ENCODE measurements at regions not wholly inside any gene's neighbourhood (a gene's known extent, or its start where the extent isn't known, plus 50 kb on each side); places are given as distances from the start of the nearest gene placed in this dataset.
A peak's percentile ranks its signal among the peaks of the same experiment; 100 is the strongest.

GRCh38 chr22:46083383-46084350 lies 66.7 kb upstream of the PPARA start:
- peak overlapping the region; percentile 96 to 100 for H3K27ac ChIP-seq (ENCODE audit: low read depth in 2 of 2, low read length in 1 of 2)

GRCh38 chr22:46084376-46084775 lies 66.0 kb upstream of the PPARA start:
- Histone ChIP-seq H3F3A (replicated peaks; ENCODE audit: insufficient read depth) (peaks cover 71% of the 10 kb centered on the region), H3K36me3 (replicated peaks in 1 of 2; ENCODE audit: control insufficient read depth in 1 of 2, insufficient read depth in 2 of 2, low read length in 1 of 2) (peaks cover 58 to 72% of the 10 kb centered on the region in 2 experiments), H3K4me3 (ENCODE audit: low read depth in 2 of 2, low read length in 1 of 2) (peak overlapping the region; percentile 90 to 92), H3K9ac (peak overlapping the region; percentile 100), H3K4me1 (ENCODE audit: control insufficient read depth in 1 of 2, insufficient read depth in 2 of 2, low read depth in 1 of 2, low read length in 1 of 2) (peaks cover 33 to 70% of the 10 kb centered on the region in 2 experiments), H3K4me2 (peak overlapping the region; percentile 99), H3K9me2 (no peaks in the 10 kb centered on the region), H3K9me3 (no peaks in the 10 kb centered on the region), H3K27ac (ENCODE audit: low read depth in 2 of 2, low read length in 1 of 2) (peak overlapping the region; percentile 96 to 100), H3K79me2 (ENCODE audit: insufficient read depth) (peaks cover 100% of the 10 kb centered on the region), H4K20me1 (ENCODE audit: insufficient read depth) (peaks cover 93% of the 10 kb centered on the region), H2AFZ (ENCODE audit: low read depth) (no peak overlapping the region), H3K27me3 (ENCODE audit: insufficient read depth) (no peaks in the 10 kb centered on the region)
- ChIA-PET POLR2A (interaction anchor here (0.6 to 6.3 kb wide), 7 partner anchors 9 to 78 kb away, joined by 3 to 83 read pairs (median 9); no protein-coding TSS in a partner anchor), CTCF (interaction anchor here (1.0 to 3.3 kb wide), 6 partner anchors 9 to 78 kb away, joined by 3 to 15 read pairs (median 4); no protein-coding TSS in a partner anchor)
- no peak for DNase-seq
- TF ChIP-seq MAX (IDR thresholded peaks at IDR 0.05; ENCODE audit: low read depth) (0 out of 2 replicates have a peak, but pooled peaks have one; percentile 2), GABPA (IDR thresholded peaks at IDR 0.05; ENCODE audit: low read depth) (no peak), RCOR1 (IDR thresholded peaks at IDR 0.05; ENCODE audit: low read length) (no peak), FOXM1 (IDR thresholded peaks at IDR 0.05; ENCODE audit: low read depth) (no peak)
- WGBS (ENCODE audit: low lambda C conversion rate) = 10% methylated on average over 7 of the region's 14 CpGs

More at GRCh38 chr22:46083383-46084350, 66.7 kb upstream of the PPARA start:
- Histone ChIP-seq H3K9me2 (no peaks in the 10 kb centered on the region), H4K20me1 (ENCODE audit: insufficient read depth) (peaks cover 93% of the 10 kb centered on the region), H3K36me3 (replicated peaks in 1 of 2; ENCODE audit: control insufficient read depth in 1 of 2, insufficient read depth in 2 of 2, low read length in 1 of 2) (peaks cover 59 to 70% of the 10 kb centered on the region in 2 experiments), H3K9ac (peak overlapping the region; percentile 100), H2AFZ (ENCODE audit: low read depth) (no peak overlapping the region), H3K4me3 (ENCODE audit: low read depth in 2 of 2, low read length in 1 of 2) (peak overlapping the region; percentile 90 to 92), H3K27me3 (ENCODE audit: insufficient read depth) (no peaks in the 10 kb centered on the region), H3K9me3 (no peaks in the 10 kb centered on the region), H3K4me1 (ENCODE audit: control insufficient read depth in 1 of 2, insufficient read depth in 2 of 2, low read depth in 1 of 2, low read length in 1 of 2) (peaks cover 31 to 70% of the 10 kb centered on the region in 2 experiments; a peak in 3 of 4 replicates), H3K79me2 (ENCODE audit: insufficient read depth) (peaks cover 100% of the 10 kb centered on the region), H3K4me2 (peak overlapping the region; percentile 99), H3F3A (replicated peaks; ENCODE audit: insufficient read depth) (peaks cover 72% of the 10 kb centered on the region)
- POLR2A ChIA-PET = interaction anchor here (0.6 to 6.3 kb wide), 8 partner anchors 8 to 77 kb away, joined by 3 to 83 read pairs (median 6); no protein-coding TSS in a partner anchor
- no peak for TF ChIP-seq CHD2 (IDR thresholded peaks at IDR 0.05; ENCODE audit: low read length, partially characterized antibody)
- TF ChIP-seq ZBTB33 (IDR thresholded peaks at IDR 0.05; ENCODE audit: borderline replicate concordance, low read depth) = no peak
- 0 out of 2 replicates have a peak, but pooled peaks have one; percentile 13 for TF ChIP-seq MXI1 (IDR thresholded peaks at IDR 0.05; ENCODE audit: low read depth, low read length)
- TF ChIP-seq FOSL2 (IDR thresholded peaks at IDR 0.05; ENCODE audit: borderline replicate concordance, low read depth) = no peak
- 3% methylated on average over 22 of the region's 24 CpGs for WGBS (ENCODE audit: low lambda C conversion rate)
- CTCF ChIA-PET = interaction anchor here (1.0 to 3.3 kb wide), 5 partner anchors 9 to 77 kb away, joined by 3 to 15 read pairs (median 4); no protein-coding TSS in a partner anchor
- no peak for DNase-seq
